Liver (tissue), 8 donors: ENCODE measurements at regions not wholly inside any gene's neighbourhood (a gene's known extent, or its start where the extent isn't known, plus 50 kb on each side); places are given as distances from the start of the nearest gene placed in this dataset.

Experiments used
- DNase-seq: peaks from one replicate; pipeline ENCODE4 v3.0.0-alpha.2; 2017; ENCODE audit warnings: low spot score
- H3K27ac ChIP-seq, 2 donors: one replicate each; pipeline ENCODE4 v1.7.0; 2013; ENCODE audit warnings: inconsistent platforms in 2 of 2, low read length in 2 of 2, control low read depth in 1 of 2, low read depth in 1 of 2, mild to moderate bottlenecking in 1 of 2
- H3K27me3 ChIP-seq, 4 donors: one replicate each; pipeline versions ENCODE4 v1.6.1 to v1.7.0; 2013; ENCODE audit warnings: low read length in 3 of 4, inconsistent platforms in 1 of 4, mild to moderate bottlenecking in 1 of 4, moderate library complexity in 1 of 4; ENCODE audit not compliant: control insufficient read depth in 4 of 4, insufficient read depth in 4 of 4
- H3K36me3 ChIP-seq, 4 donors: one replicate each; pipeline versions ENCODE4 v1.6.1 to v1.7.0; 2013; ENCODE audit warnings: low read length in 3 of 4, mild to moderate bottlenecking in 3 of 4, low read depth in 1 of 4, moderate library complexity in 1 of 4; ENCODE audit not compliant: control insufficient read depth in 4 of 4, insufficient read depth in 3 of 4
- H3K4me1 ChIP-seq, 4 donors: one replicate each; pipeline versions ENCODE4 v1.6.1 to v1.7.0; 2013; ENCODE audit warnings: low read length in 3 of 4, mild to moderate bottlenecking in 3 of 4, moderate library complexity in 1 of 4; ENCODE audit not compliant: control insufficient read depth in 4 of 4, insufficient read depth in 4 of 4
- H3K4me3 ChIP-seq, 3 donors: one replicate each; pipeline versions ENCODE4 v1.6.1 to v1.7.0; 2013; ENCODE audit warnings: low read length in 3 of 3, control low read depth in 1 of 3, low read depth in 1 of 3, mild to moderate bottlenecking in 1 of 3
- H3K9ac ChIP-seq, 2 donors: one replicate each; pipeline ENCODE4 v1.7.0; 2013; ENCODE audit warnings: low read length in 2 of 2, mild to moderate bottlenecking in 2 of 2, moderate library complexity in 2 of 2, control low read depth in 1 of 2, low read depth in 1 of 2
- H3K9me3 ChIP-seq, 4 donors: one replicate each; pipeline versions ENCODE4 v1.6.1 to v1.7.0; 2013; ENCODE audit warnings: low read length in 3 of 4; ENCODE audit not compliant: control insufficient read depth in 4 of 4
- ATF3 ChIP-seq: IDR thresholded peaks from 2 replicates; pipeline ENCODE4 v1.6.1; 2016; ENCODE audit warnings: antibody characterized with exemption
- FOXA1 ChIP-seq: IDR thresholded peaks from 2 replicates; pipeline ENCODE4 v1.6.1; 2016; ENCODE audit warnings: antibody characterized with exemption
- FOXA2 ChIP-seq: IDR thresholded peaks from 2 replicates; pipeline ENCODE4 v1.6.1; 2016; ENCODE audit warnings: antibody characterized with exemption
- HNF4A ChIP-seq, 2 donors: conservative IDR thresholded peaks; 2 replicates each; pipeline ENCODE4 v1.6.1; 2016; ENCODE audit warnings: antibody characterized with exemption in 2 of 2, mild to moderate bottlenecking in 2 of 2
- HNF4G ChIP-seq: IDR thresholded peaks from 2 replicates; pipeline ENCODE4 v1.6.1; 2016; ENCODE audit warnings: antibody characterized with exemption
- JUND ChIP-seq, 2 donors: IDR thresholded peaks; 2 replicates each; pipeline ENCODE4 v1.6.1; 2016; ENCODE audit warnings: antibody characterized with exemption in 2 of 2
- MAX ChIP-seq: IDR thresholded peaks from 2 replicates; pipeline ENCODE4 v1.6.1; 2016; ENCODE audit warnings: antibody characterized with exemption
- NR2F2 ChIP-seq: IDR thresholded peaks from 2 replicates; pipeline ENCODE4 v1.6.1; 2016; ENCODE audit warnings: antibody characterized with exemption
- RAD21 ChIP-seq, 2 donors: IDR thresholded peaks; 2 replicates each; pipeline ENCODE4 v1.6.1; 2016; ENCODE audit warnings: antibody characterized with exemption in 2 of 2, mild to moderate bottlenecking in 2 of 2
- REST ChIP-seq: IDR thresholded peaks from 2 replicates; pipeline ENCODE4 v1.6.1; 2016; ENCODE audit warnings: antibody characterized with exemption, mild to moderate bottlenecking
- RXRA ChIP-seq, 2 donors: IDR thresholded peaks; 2 replicates each; pipeline ENCODE4 v1.6.1; 2017 to 2018; ENCODE audit warnings: antibody characterized with exemption in 2 of 2, mild to moderate bottlenecking in 1 of 2
- TAF1 ChIP-seq: conservative IDR thresholded peaks from 2 replicates; pipeline ENCODE4 v1.6.1; 2016; ENCODE audit warnings: antibody characterized with exemption, mild to moderate bottlenecking
- YY1 ChIP-seq: IDR thresholded peaks from 2 replicates; pipeline ENCODE4 v1.6.1; 2016; ENCODE audit warnings: antibody characterized with exemption, mild to moderate bottlenecking
- WGBS: extraction: QIAGEN DNeasy Blood & Tissue Kit; methylation state at CpG from one replicate; pipeline ENCODE4 v1.1.7; 2013; 5-methylcytosine and 5-hydroxymethylcytosine counted together
- TF ChIP-seq, protein P1 (sequence below): IDR thresholded peaks from 2 replicates; pipeline ENCODE4 v1.6.1; 2016; ENCODE audit warnings: antibody characterized with exemption
- TF ChIP-seq, protein P2 (sequence below): fragments of 150-350 bp; IDR thresholded peaks from 2 replicates; pipeline ENCODE4 v1.5.1; 2017; ENCODE audit warnings: improper control_type of control experiment, low read depth, low read length; ENCODE audit not compliant: missing input control
- donor health status: healthy.
- donor health status: healthy.
- donor health status: healthy.
- donor health status: healthy.
- donor health status: healthy.

DNA sequence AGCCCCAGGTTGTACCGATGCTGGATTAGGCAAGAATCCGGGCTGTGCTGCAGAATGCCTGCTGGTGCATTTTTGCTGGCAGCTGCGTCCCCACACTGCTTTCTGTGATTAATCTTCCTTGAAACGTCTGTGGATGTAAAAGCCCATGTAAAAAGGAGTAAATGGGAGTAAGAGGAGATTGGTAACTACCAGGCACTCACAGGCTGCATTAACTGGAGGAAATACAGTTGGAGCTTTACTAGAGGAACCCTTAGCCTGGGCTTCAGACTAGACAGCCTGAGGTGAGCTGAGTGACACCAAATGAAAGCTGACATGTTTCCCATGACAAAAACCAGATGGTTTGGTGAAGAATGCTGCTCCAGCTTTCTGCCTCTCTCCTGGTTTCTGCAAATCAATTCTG is 190.4 kb upstream of the GAS1 start:
- no peak overlapping the region for H3K9ac ChIP-seq
- no peak overlapping the region for H3K27ac ChIP-seq
- H3K4me1 ChIP-seq, result no peaks in the 10 kb centered on the region
- no peaks in the 10 kb centered on the region for H3K27me3 ChIP-seq
- no peak overlapping the region for H3K4me3 ChIP-seq
- no peaks in the 10 kb centered on the region for H3K36me3 ChIP-seq
- 45% methylated on average over 4 of the region's 4 CpGs for WGBS
- TF ChIP-seq HNF4G, result no peak
- TF ChIP-seq JUND (IDR thresholded peaks at IDR 0.05), result no peak
- no peak for TF ChIP-seq REST
- no peak for TF ChIP-seq RXRA (IDR thresholded peaks at IDR 0.05)
- no peak for TF ChIP-seq FOXA1
- no peaks in the 10 kb centered on the region for H3K9me3 ChIP-seq
- DNase-seq, result no peak

DNA sequence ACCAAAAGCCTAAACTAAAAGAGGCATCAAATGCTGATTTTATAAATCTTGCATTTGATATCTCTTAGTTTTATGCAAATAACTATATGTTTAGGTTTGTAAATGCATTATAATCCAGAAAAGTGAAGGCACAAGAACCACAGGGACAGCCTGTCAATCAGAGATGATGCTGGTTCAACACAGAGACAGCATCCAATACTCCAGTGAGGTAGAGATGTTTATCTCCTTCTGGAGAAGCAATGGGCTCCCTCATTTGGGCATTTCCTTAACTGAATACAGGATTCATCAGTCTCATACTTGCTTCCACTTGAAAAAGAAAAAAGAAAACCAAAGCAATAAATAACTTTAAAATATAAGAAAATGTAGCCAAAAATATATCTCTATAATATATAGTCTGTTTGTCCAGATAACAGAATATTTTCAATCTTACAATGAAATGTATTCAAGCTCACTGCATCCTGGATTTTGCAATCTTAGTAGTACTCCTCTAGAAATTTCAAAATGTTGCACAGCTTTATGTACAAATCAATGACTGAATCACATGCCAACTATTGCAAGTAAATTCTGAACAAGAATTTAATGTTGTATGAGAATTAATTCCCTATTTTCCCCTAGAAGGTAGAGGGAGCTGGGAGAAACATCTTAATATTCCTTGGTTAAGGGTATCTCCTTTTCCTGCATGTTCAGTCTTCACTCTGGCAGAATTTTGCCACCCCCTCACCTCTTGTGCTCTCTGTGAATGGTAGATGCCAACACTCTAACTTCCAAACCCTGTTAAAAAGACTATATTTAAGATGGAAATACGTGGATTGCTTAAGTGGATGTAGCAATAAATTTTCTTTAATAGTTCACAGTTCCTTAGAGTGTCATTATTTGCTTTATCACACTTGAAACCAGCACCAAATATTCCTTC is 191.1 kb upstream of the GAS1 start:
- TF ChIP-seq, protein P1, sequence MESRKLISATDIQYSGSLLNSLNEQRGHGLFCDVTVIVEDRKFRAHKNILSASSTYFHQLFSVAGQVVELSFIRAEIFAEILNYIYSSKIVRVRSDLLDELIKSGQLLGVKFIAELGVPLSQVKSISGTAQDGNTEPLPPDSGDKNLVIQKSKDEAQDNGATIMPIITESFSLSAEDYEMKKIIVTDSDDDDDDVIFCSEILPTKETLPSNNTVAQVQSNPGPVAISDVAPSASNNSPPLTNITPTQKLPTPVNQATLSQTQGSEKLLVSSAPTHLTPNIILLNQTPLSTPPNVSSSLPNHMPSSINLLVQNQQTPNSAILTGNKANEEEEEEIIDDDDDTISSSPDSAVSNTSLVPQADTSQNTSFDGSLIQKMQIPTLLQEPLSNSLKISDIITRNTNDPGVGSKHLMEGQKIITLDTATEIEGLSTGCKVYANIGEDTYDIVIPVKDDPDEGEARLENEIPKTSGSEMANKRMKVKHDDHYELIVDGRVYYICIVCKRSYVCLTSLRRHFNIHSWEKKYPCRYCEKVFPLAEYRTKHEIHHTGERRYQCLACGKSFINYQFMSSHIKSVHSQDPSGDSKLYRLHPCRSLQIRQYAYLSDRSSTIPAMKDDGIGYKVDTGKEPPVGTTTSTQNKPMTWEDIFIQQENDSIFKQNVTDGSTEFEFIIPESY, result no peak
- TF ChIP-seq NR2F2 (no peak), TAF1 (no peak), REST (no peak), FOXA2 (no peak), HNF4G (no peak), JUND (IDR thresholded peaks at IDR 0.05) (no peak), RXRA (IDR thresholded peaks at IDR 0.05) (no peak), ATF3 (no peak), YY1 (no peak), MAX (no peak), HNF4A (conservative IDR thresholded peaks at IDR 0.05) (no peak), RAD21 (IDR thresholded peaks at IDR 0.05) (no peak)
- TF ChIP-seq, protein P2, sequence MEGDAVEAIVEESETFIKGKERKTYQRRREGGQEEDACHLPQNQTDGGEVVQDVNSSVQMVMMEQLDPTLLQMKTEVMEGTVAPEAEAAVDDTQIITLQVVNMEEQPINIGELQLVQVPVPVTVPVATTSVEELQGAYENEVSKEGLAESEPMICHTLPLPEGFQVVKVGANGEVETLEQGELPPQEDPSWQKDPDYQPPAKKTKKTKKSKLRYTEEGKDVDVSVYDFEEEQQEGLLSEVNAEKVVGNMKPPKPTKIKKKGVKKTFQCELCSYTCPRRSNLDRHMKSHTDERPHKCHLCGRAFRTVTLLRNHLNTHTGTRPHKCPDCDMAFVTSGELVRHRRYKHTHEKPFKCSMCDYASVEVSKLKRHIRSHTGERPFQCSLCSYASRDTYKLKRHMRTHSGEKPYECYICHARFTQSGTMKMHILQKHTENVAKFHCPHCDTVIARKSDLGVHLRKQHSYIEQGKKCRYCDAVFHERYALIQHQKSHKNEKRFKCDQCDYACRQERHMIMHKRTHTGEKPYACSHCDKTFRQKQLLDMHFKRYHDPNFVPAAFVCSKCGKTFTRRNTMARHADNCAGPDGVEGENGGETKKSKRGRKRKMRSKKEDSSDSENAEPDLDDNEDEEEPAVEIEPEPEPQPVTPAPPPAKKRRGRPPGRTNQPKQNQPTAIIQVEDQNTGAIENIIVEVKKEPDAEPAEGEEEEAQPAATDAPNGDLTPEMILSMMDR, result no peak
- Histone ChIP-seq H3K9me3 (no peaks in the 10 kb centered on the region), H3K4me3 (no peak overlapping the region), H3K27ac (no peak overlapping the region), H3K9ac (no peak overlapping the region), H3K27me3 (no peaks in the 10 kb centered on the region), H3K4me1 (no peaks in the 10 kb centered on the region), H3K36me3 (no peaks in the 10 kb centered on the region)
- DNase-seq, result no peak
- WGBS, result 34% methylated on average over 1 of the region's 1 CpG
